ENCODE measurements at regions not wholly inside any gene's neighbourhood (a gene's known extent, or its start where the extent isn't known, plus 50 kb on each side); places are given as distances from the start of the nearest gene placed in this dataset.
"Not testable (repeated sequence)": the region's sequence is repeated elsewhere in the genome, so short reads cannot be mapped to it uniquely, and the experiment has no call there.

GRCh38 chr19:34871911-34872310, 54.8 kb upstream of the ZNF30 start:
- H3K27me3 Mint-ChIP-seq; H3K27ac Mint-ChIP-seq; intact Hi-C loops (cut with micrococcal nuclease); H3K4me1 Mint-ChIP-seq; DNase-seq; H3K27me3 ChIP-seq (ENCODE audit: control insufficient read depth in 2 of 2, insufficient read depth in 2 of 2, low read length in 2 of 2); H3K36me3 ChIP-seq (ENCODE audit: control insufficient read depth in 2 of 3, insufficient read depth in 3 of 3, low read length in 3 of 3); H3K4me3 ChIP-seq (ENCODE audit: low read length); H3K4me3 Mint-ChIP-seq; H3K4me1 ChIP-seq (ENCODE audit: control insufficient read depth in 2 of 2, insufficient read depth in 2 of 2, low read length in 2 of 2); H3K27ac ChIP-seq (ENCODE audit: low read depth, low read length); CTCF ChIA-PET; ATAC-seq; H3K36me3 Mint-ChIP-seq: not testable (repeated sequence)
- POLR2A ChIA-PET = interaction anchor here (1.0 kb wide), 1 partner anchor 10 kb away, joined by 3 read pairs; no protein-coding TSS in a partner anchor
- peaks cover 0 to 37% (median 11%) of the 10 kb centered on the region in 11 donors for H3K9me3 Mint-ChIP-seq
- H3K9me3 ChIP-seq (ENCODE audit: control insufficient read depth in 2 of 3, low read length in 3 of 3) = peaks cover 0 to 10% (median 0%) of the 10 kb centered on the region in 3 experiments

- Mint-ChIP-seq H3K4me3 (no peak overlapping the region), H3K9me3 (peaks cover 0 to 47% (median 8%) of the 10 kb centered on the region in 11 donors), H3K36me3 (peaks cover 0 to 6% (median 0%) of the 10 kb centered on the region in 5 donors), H3K4me1 (peaks cover 0 to 1% (median 0%) of the 10 kb centered on the region in 7 donors), H3K27ac (no peak overlapping the region), H3K27me3 (no peaks in the 10 kb centered on the region)
- ATAC-seq (no peak), DNase-seq (no peak)
- ChIA-PET POLR2A (interaction anchor here (1.7 kb wide), 1 partner anchor 10 kb away, joined by 3 read pairs; no protein-coding TSS in a partner anchor), CTCF (interaction anchor here (0.8 kb wide), 1 partner anchor 171 kb away, joined by 3 read pairs; no protein-coding TSS in a partner anchor)
- intact Hi-C loops (cut with micrococcal nuclease) = no loop called here
- Histone ChIP-seq H3K36me3 (ENCODE audit: control insufficient read depth in 2 of 3, insufficient read depth in 3 of 3, low read length in 3 of 3) (no peaks in the 10 kb centered on the region), H3K27me3 (ENCODE audit: control insufficient read depth in 2 of 2, insufficient read depth in 2 of 2, low read length in 2 of 2) (no peaks in the 10 kb centered on the region), H3K9me3 (ENCODE audit: control insufficient read depth in 2 of 3, low read length in 3 of 3) (peaks cover 0 to 11% (median 0%) of the 10 kb centered on the region in 3 experiments), H3K27ac (ENCODE audit: low read depth, low read length) (no peak overlapping the region), H3K4me1 (ENCODE audit: control insufficient read depth in 2 of 2, insufficient read depth in 2 of 2, low read length in 2 of 2) (no peaks in the 10 kb centered on the region), H3K4me3 (ENCODE audit: low read length) (no peak overlapping the region)
Measured at GRCh38 chr19:34867631-34868030, 59.1 kb upstream of the ZNF30 start.

- DNase-seq; H3K27ac ChIP-seq (ENCODE audit: low read depth, low read length); H3K4me1 ChIP-seq (ENCODE audit: control insufficient read depth in 2 of 2, insufficient read depth in 2 of 2, low read length in 2 of 2); CTCF ChIA-PET; H3K4me3 ChIP-seq (ENCODE audit: low read length); H3K27me3 Mint-ChIP-seq; H3K4me3 Mint-ChIP-seq; ATAC-seq; H3K36me3 Mint-ChIP-seq; H3K27ac Mint-ChIP-seq; H3K36me3 ChIP-seq (ENCODE audit: control insufficient read depth in 2 of 3, insufficient read depth in 3 of 3, low read length in 3 of 3); H3K27me3 ChIP-seq (ENCODE audit: control insufficient read depth in 2 of 2, insufficient read depth in 2 of 2, low read length in 2 of 2); intact Hi-C loops (cut with micrococcal nuclease); POLR2A ChIA-PET; H3K4me1 Mint-ChIP-seq: not testable (repeated sequence)
- H3K9me3 ChIP-seq (ENCODE audit: control insufficient read depth in 2 of 3, low read length in 3 of 3) = peaks cover 0 to 11% (median 0%) of the 10 kb centered on the region in 3 experiments
- H3K9me3 Mint-ChIP-seq = peaks cover 0 to 41% (median 11%) of the 10 kb centered on the region in 11 donors
Measured at GRCh38 chr19:34865225-34865624, 61.5 kb upstream of the ZNF30 start.

GRCh38 chr19:34859823-34860736, 66.6 kb upstream of the ZNF30 start:
- H3K27ac ChIP-seq (ENCODE audit: low read depth, low read length) = peak overlapping the region; percentile 57
- not testable (repeated sequence) for H3K36me3 ChIP-seq (ENCODE audit: control insufficient read depth in 2 of 3, insufficient read depth in 3 of 3, low read length in 3 of 3); H3K27me3 ChIP-seq (ENCODE audit: control insufficient read depth in 2 of 2, insufficient read depth in 2 of 2, low read length in 2 of 2); H3K9me3 ChIP-seq (ENCODE audit: control insufficient read depth in 2 of 3, low read length in 3 of 3); H3K27me3 Mint-ChIP-seq
- DNase-seq = peak in 7 of 9 donors; percentile 21 to 60 (median 50)
- Mint-ChIP-seq H3K36me3 (peaks cover 4 to 37% (median 28%) of the 10 kb centered on the region in 5 donors), H3K4me1 (peaks cover 11 to 51% (median 44%) of the 10 kb centered on the region in 7 donors), H3K4me3 (peak overlapping the region; percentile 86 to 100 (median 98)), H3K27ac (peak overlapping the region; percentile 82 to 99 (median 94)), H3K9me3 (peaks cover 0 to 48% (median 10%) of the 10 kb centered on the region in 11 donors)
- peaks cover 7 to 11% of the 10 kb centered on the region in 2 donors for H3K4me1 ChIP-seq (ENCODE audit: control insufficient read depth in 2 of 2, insufficient read depth in 2 of 2, low read length in 2 of 2)
- ATAC-seq = peak; percentile 47
- ChIA-PET POLR2A (interaction anchor here (1.0 to 2.0 kb wide), 9 partner anchors 8 to 154 kb away, joined by 3 to 17 read pairs (median 4); partner anchors contain the start of genes GRAMD1A, ZNF181 and ZNF30), CTCF (interaction anchor here (1.4 kb wide), 1 partner anchor 21 kb away, joined by 6 read pairs; no protein-coding TSS in a partner anchor)
- H3K4me3 ChIP-seq (ENCODE audit: low read length) = peak overlapping the region; percentile 58
- intact Hi-C loops (cut with micrococcal nuclease) = loop anchor here (2.0 to 10.0 kb wide), 3 partner anchors 105 to 128 kb away; partner anchors contain the start of gene ZNF181 (in 1 of the 2)

- CTCF ChIA-PET = interaction anchor here (1.4 to 1.8 kb wide), 2 partner anchors 21 to 154 kb away, joined by 3 to 6 read pairs; no protein-coding TSS in a partner anchor
- Mint-ChIP-seq H3K9me3 (peaks cover 0 to 48% (median 10%) of the 10 kb centered on the region in 11 donors), H3K36me3 (peaks cover 4 to 41% (median 32%) of the 10 kb centered on the region in 5 donors), H3K27ac (peak overlapping the region; percentile 82 to 99 (median 94)), H3K4me3 (peak overlapping the region; percentile 86 to 100 (median 98)), H3K4me1 (peaks cover 11 to 57% (median 49%) of the 10 kb centered on the region in 7 donors)
- not testable (repeated sequence) for H3K27me3 ChIP-seq (ENCODE audit: control insufficient read depth in 2 of 2, insufficient read depth in 2 of 2, low read length in 2 of 2); H3K27ac ChIP-seq (ENCODE audit: low read depth, low read length); H3K36me3 ChIP-seq (ENCODE audit: control insufficient read depth in 2 of 3, insufficient read depth in 3 of 3, low read length in 3 of 3); ATAC-seq; H3K27me3 Mint-ChIP-seq; H3K9me3 ChIP-seq (ENCODE audit: control insufficient read depth in 2 of 3, low read length in 3 of 3); DNase-seq
- Histone ChIP-seq H3K4me3 (ENCODE audit: low read length) (peak overlapping the region; percentile 58), H3K4me1 (ENCODE audit: control insufficient read depth in 2 of 2, insufficient read depth in 2 of 2, low read length in 2 of 2) (peaks cover 7 to 11% of the 10 kb centered on the region in 2 donors)
- intact Hi-C loops (cut with micrococcal nuclease) = loop anchor here in 1 of 2 donors (10.0 kb wide), 1 partner anchor 105 kb away; no protein-coding TSS in a partner anchor
- POLR2A ChIA-PET = interaction anchor here (1.0 to 2.0 kb wide), 8 partner anchors 9 to 140 kb away, joined by 3 to 17 read pairs (median 4); partner anchors contain the start of genes GRAMD1A and ZNF30
Measured at GRCh38 chr19:34859325-34859724, 67.4 kb upstream of the ZNF30 start.

GRCh38 chr19:34856052-34856451, 70.7 kb upstream of the ZNF30 start:
- Histone ChIP-seq H3K9me3 (ENCODE audit: control insufficient read depth in 2 of 3, low read length in 3 of 3) (no peaks in the 10 kb centered on the region), H3K27me3 (ENCODE audit: control insufficient read depth in 2 of 2, insufficient read depth in 2 of 2, low read length in 2 of 2) (no peaks in the 10 kb centered on the region), H3K36me3 (ENCODE audit: control insufficient read depth in 2 of 3, insufficient read depth in 3 of 3, low read length in 3 of 3) (peaks cover 0 to 12% (median 3%) of the 10 kb centered on the region in 3 experiments), H3K4me1 (ENCODE audit: control insufficient read depth in 2 of 2, insufficient read depth in 2 of 2, low read length in 2 of 2) (peaks cover 7 to 11% of the 10 kb centered on the region in 2 donors), H3K27ac (ENCODE audit: low read depth, low read length) (no peak overlapping the region), H3K4me3 (ENCODE audit: low read length) (no peak overlapping the region)
- intact Hi-C loops (cut with micrococcal nuclease) = loop anchor here in 1 of 2 donors (10.0 kb wide), 1 partner anchor 101 kb away; no protein-coding TSS in a partner anchor
- ATAC-seq (no peak), DNase-seq (no peak)
- Mint-ChIP-seq H3K27ac (no peak overlapping the region), H3K27me3 (no peaks in the 10 kb centered on the region), H3K36me3 (peaks cover 7 to 57% (median 53%) of the 10 kb centered on the region in 5 donors), H3K9me3 (peaks cover 0 to 40% (median 12%) of the 10 kb centered on the region in 11 donors), H3K4me3 (peak overlapping the region in 3 of 10 donors; percentile 35 to 100 (median 60)), H3K4me1 (peaks cover 19 to 81% (median 65%) of the 10 kb centered on the region in 7 donors)
- POLR2A ChIA-PET = no interaction called here
- CTCF ChIA-PET = no interaction called here
